Daoy (cell line): ENCODE measurements at regions not wholly inside any gene's neighbourhood (a gene's known extent, or its start where the extent isn't known, plus 50 kb on each side); places are given as distances from the start of the nearest gene placed in this dataset.

Source experiments
- DNase-seq: peaks from one replicate; pipeline ENCODE4 v3.0.0-alpha.2; 2015; ENCODE audit warnings: low read depth

- DNase-seq, result no peak
These were observed 1176.4 kb upstream of the RAG2 start for GRCh38 chr11:37774441-37774840.

DNA sequence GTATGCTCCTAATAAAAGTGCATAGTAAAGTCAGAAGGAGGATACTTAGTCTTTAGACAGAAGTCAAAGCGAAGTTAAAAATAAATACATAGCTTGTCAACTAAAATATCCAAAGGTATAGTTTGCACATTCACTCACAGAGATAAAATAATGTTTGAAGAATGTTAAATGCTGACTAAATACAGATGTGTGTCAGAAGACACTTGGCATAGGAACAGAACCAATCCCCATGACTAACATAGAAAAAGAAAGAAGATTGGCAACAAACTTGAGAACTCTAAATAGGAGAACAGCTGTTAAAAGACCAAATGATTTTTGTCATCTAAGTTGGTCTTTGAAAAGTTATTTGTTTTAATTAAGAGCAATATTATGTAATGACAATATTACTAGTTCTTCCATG lies 1172.1 kb upstream of the RAG2 start:
- DNase-seq, result no peak

DNA sequence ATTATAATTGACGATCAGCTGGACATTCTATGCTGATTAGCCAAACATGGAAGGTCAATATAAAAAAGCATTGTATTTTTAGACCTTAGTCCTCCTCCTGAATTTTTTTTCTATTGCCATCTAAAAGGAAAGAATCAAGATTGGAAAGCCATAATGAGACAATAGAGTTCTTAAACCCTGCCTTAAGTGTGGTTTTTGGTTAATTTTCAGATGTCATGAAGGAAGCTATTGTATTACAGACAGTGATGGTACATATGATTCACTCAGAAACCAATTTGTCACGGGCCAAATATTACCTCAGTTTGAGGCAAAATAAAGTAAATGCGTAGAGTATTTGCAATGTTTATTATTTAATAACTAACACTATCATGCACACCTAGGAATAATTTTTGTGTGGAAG lies 1164.0 kb upstream of the RAG2 start:
- DNase-seq, result no peak

DNA sequence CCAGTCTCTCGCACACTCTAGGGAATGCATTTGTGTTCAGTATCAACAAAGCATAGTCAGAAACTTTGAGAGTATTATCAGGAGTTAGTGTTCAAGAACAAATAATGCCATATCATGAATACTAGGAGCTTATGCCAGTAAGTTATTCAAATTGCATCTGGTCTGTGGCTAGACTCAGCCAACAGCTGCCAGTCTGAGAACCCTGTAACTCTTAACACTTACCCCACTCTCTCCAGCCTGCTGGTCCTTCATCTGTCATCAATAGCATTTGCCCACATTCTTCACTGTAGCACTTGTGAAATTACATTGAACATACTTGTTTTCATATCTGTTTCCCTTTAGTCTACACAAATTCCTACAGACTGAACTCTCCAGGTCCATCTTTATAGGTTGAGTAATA lies 1157.5 kb upstream of the RAG2 start:
- no peak for DNase-seq

DNA sequence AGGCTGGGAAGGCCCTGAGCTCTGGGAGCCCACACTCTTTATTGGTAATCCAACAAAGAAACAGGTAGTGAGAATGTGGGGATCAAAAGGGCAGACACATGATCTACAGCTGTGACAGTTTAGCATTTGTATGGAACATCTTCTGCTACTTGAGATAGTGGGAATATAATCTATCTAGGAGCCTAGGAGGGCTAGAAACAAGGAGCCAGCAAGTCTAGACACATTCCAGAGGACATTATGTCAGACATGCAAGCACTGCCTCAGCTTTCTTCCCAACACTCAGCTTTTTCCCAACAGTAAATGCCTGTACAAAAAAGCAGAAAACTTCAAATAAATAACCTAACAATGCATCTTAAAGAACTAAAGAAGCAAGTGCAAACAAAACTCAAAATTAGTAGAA lies 1150.6 kb upstream of the RAG2 start:
- DNase-seq, result no peak

DNA sequence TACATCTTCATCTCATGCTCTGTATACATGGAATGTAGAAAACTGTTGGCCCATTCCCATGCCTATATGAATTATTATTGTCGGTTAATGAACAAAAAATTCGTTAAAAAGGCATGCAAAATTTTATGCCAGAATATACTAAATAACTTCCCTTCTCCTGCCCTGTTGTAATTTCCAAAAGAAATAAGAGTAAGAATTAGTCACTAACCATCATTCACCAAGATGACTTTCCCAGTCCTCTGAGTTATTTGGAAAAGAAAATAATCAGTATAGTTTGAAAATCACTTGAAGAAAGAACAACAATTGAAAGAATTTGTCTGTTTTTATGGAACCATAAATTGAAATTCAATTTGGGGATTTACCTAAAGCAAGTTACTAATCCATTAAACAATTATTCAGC lies 1149.1 kb upstream of the RAG2 start:
- no peak for DNase-seq

DNA sequence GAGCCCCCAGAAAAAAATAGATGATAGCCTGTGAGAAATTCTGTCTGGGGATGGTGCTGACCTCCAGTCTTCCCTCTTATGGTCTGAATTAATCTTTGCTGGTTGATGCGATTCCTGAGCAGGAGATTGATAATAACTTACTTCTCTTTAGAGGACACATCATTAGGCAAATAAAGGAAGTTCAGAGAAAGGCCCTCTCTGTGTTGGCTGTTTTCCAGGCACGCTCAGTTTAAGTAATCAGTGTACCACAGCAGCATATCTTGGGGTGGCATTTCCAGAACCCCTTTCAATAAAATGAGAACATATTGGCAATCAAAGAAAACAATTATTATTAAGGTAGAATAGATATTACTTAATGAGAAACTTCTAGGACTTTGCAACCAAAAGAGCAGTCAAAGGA lies 1129.3 kb upstream of the RAG2 start:
- no peak for DNase-seq

DNA sequence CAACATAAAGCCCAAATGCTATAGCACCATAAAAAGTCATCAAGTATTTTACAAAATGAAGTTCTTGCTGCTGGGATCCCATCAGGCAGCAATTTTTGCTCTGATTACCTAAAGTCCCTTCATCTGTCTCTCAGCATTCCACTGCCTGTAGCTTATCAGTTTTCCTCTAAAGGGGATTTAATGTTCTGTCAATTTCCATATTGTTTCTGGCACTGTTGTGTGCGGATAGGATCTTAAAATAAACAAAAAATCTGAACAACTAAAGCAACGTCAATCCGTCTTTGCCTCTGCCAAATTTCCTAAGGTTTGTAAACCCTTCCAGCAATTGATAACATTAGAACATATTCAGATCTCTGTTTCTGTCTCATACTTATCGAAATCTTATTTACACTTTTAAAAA lies 1126.3 kb upstream of the RAG2 start:
- DNase-seq, result no peak

GRCh38 chr11:37721485-37721884 lies 1123.4 kb upstream of the RAG2 start:
- DNase-seq, result no peak

GRCh38 chr11:37718431-37718999 lies 1120.5 kb upstream of the RAG2 start:
- DNase-seq, result no peak

DNA sequence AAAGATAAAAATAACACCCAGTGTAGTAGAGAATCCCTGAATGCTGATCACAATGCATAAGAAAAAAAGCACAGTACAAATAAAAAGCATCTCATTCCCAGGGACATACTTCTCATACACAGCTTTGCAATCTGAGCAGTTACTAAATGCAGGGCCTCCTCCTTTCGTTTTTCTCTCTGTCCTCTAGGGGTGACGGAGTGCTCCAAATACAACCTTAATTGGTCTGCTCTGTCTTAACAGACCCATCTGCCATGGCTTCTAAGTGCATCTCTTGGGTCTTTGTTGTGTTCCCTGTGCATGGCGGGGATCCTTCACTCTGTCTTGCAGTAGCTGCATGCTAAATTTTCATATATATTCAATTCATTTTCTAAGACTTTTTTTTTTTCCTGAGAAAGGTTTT lies 1114.2 kb upstream of the RAG2 start:
- no peak for DNase-seq

- DNase-seq, result no peak
These were observed 1112.0 kb upstream of the RAG2 start for GRCh38 chr11:37710031-37710430.

GRCh38 chr11:37704791-37705190 lies 1106.8 kb upstream of the RAG2 start:
- DNase-seq, result no peak

- DNase-seq, result no peak
These were observed 1101.6 kb upstream of the RAG2 start for GRCh38 chr11:37699644-37700043.

GRCh38 chr11:37695283-37695682 lies 1097.2 kb upstream of the RAG2 start:
- no peak for DNase-seq

DNA sequence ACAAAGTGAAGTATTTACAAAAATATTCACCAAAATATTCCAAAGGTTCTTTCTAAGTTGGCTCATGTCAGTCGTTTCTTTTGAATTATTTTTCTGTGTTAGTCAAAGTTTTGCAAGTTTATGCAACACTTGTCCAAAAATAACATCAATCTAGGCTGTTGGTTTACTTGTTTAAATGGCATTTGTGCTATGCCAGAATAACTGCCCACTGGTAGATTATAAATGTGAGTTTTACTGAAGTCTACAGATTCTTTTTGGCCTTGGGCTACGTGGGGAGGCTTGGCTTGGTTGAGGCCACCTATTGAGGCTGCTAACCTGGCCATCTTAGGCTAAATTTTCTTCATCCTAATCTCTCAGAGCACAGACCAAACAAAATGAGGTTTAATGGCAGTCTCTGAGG lies 1091.9 kb upstream of the RAG2 start:
- DNase-seq, result no peak

- DNase-seq, result no peak
These were observed 1090.4 kb upstream of the RAG2 start for GRCh38 chr11:37688456-37688855.

- no peak for DNase-seq
These were observed 1089.1 kb upstream of the RAG2 start for GRCh38 chr11:37687130-37687529.

DNA sequence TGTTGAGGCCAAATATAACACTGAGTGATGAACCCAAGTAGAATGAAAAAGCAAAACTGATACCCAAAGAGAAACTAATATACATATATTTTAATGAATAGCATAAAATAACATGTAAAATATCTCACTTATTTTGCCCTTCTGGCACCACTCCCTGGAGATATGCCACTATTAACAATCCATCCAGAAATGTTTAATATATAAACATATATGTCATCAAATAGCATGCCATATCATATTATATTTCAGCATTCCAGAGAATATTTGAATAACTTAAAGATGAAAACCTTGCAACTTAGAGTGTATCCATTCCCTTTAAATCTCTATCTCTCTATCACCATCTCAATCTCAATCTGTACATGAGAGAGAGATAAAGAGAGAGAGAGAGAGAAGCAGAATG lies 1073.3 kb upstream of the RAG2 start:
- no peak for DNase-seq

- no peak for DNase-seq
These were observed 1068.9 kb upstream of the RAG2 start for GRCh38 chr11:37666960-37667359.

DNA sequence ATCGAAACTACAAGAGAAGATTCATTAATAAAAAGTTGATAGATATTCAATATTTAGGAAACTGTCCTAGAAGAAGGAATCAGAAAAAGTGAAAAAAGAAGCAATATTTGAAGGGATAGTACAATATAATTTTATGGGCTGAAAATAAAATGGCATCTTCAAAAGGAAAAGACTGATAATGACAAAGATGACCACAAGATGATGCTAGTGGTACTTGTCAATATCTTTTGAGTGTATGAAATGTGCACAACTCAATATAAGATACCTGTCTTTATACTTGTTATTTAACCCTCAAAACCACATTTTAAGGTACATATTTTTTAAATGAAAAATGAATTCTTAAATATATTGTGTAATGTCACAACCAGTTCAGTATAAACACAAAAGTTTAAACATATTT lies 1059.6 kb upstream of the RAG2 start:
- DNase-seq, result no peak

DNA sequence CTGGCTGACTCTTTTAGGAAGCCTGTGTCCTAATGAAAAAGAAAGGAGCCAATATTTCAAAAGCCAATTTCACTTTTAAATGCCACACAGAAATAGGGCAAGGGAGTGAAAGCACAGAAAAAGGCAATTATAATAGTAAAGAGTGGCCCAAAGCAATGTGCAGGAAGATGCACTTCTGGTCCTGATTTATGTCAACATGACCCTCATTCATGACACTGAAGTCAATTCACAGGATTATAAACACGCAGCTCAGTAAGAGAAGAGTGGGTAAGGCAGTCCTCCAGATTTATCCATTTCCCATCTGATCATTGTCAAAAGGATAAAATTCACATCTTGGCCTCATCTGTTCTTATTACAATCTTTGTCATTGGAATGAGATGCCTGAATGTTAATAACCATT lies 1049.7 kb upstream of the RAG2 start:
- no peak for DNase-seq

GRCh38 chr11:37643968-37644367 lies 1045.9 kb upstream of the RAG2 start:
- DNase-seq, result no peak

DNA sequence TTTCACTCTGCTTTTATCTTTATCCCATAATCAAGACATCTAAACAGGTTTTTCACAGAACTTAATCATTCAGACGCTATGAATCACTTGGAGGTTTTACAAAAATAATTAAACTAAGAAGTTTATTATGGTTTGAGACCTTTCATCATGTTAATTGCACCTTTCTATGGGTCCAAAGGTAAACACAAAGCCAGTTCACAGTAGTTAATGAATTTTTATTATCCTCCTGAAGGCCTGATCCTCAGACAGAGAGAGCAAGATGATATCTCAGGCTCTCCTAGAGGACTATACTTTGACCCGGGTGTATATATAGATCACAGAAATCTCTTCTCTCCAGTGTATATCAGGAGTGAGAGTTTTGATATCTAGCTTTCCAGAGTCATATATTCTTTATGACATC lies 1044.3 kb upstream of the RAG2 start:
- DNase-seq, result no peak

GRCh38 chr11:37632748-37633147 lies 1034.7 kb upstream of the RAG2 start:
- no peak for DNase-seq
